GM12874 (cell line): ENCODE measurements at regions not wholly inside any gene's neighbourhood (a gene's known extent, or its start where the extent isn't known, plus 50 kb on each side); places are given as distances from the start of the nearest gene placed in this dataset.

ENCODE experiments used
- CTCF ChIP-seq: IDR thresholded peaks from 2 replicates; pipeline ENCODE4 v1.5.1; 2011; ENCODE audit warnings: low read depth, mild to moderate bottlenecking, control low read depth, low read length, moderate library complexity; ENCODE audit not compliant: insufficient read depth

- TF ChIP-seq CTCF, result no peak
Observed at GRCh38 chr2:5510082-5510481, 182.1 kb upstream of the SOX11 start.

GRCh38 chr2:5515693-5516092, 176.5 kb upstream of the SOX11 start:
- no peak for TF ChIP-seq CTCF

GRCh38 chr2:5519286-5519685, 172.9 kb upstream of the SOX11 start:
- no peak for TF ChIP-seq CTCF

GRCh38 chr2:5520463-5520972, 171.7 kb upstream of the SOX11 start:
- TF ChIP-seq CTCF, result no peak

- no peak for TF ChIP-seq CTCF
Observed at GRCh38 chr2:5521461-5521860, 170.7 kb upstream of the SOX11 start.

- TF ChIP-seq CTCF, result no peak
Observed at GRCh38 chr2:5524551-5524950, 167.6 kb upstream of the SOX11 start.

- TF ChIP-seq CTCF, result no peak
Observed at GRCh38 chr2:5528706-5529105, 163.5 kb upstream of the SOX11 start.
